ENCODE measurements at regions not wholly inside any gene's neighbourhood (a gene's known extent, or its start where the extent isn't known, plus 50 kb on each side); places are given as distances from the start of the nearest gene placed in this dataset.

- DNase-seq (ENCODE audit: low read depth), result no peak
Observed at GRCh38 chr14:80146941-80147340, 64.4 kb downstream of the DIO2 start.

- no peak for DNase-seq (ENCODE audit: low read depth)
Observed at GRCh38 chr14:80136358-80136757, 74.9 kb downstream of the DIO2 start.

- no peak for DNase-seq (ENCODE audit: low read depth)
Observed at GRCh38 chr14:80135305-80136088, 75.8 kb downstream of the DIO2 start.

GRCh38 chr14:80134321-80134720 is 77.0 kb downstream of the DIO2 start:
- no peak for DNase-seq (ENCODE audit: low read depth)

GRCh38 chr14:80133457-80133856 is 77.8 kb downstream of the DIO2 start:
- no peak for DNase-seq (ENCODE audit: low read depth)

GRCh38 chr14:80127466-80127865 is 83.8 kb downstream of the DIO2 start:
- DNase-seq (ENCODE audit: low read depth), result no peak

GRCh38 chr14:80124794-80125193 is 86.5 kb downstream of the DIO2 start:
- DNase-seq (ENCODE audit: low read depth), result no peak

GRCh38 chr14:80117876-80118275 is 93.4 kb downstream of the DIO2 start:
- DNase-seq (ENCODE audit: low read depth), result no peak

GRCh38 chr14:80116157-80116556 is 95.1 kb downstream of the DIO2 start:
- no peak for DNase-seq (ENCODE audit: low read depth)

GRCh38 chr14:80110721-80111120 is 100.6 kb downstream of the DIO2 start:
- DNase-seq (ENCODE audit: low read depth), result no peak

- DNase-seq (ENCODE audit: low read depth), result no peak
Observed at GRCh38 chr14:80109055-80109454, 102.2 kb downstream of the DIO2 start.

GRCh38 chr14:80108430-80108829 is 102.9 kb downstream of the DIO2 start:
- no peak for DNase-seq (ENCODE audit: low read depth)

- DNase-seq (ENCODE audit: low read depth), result no peak
Observed at GRCh38 chr14:80105488-80105994, 105.8 kb downstream of the DIO2 start.

GRCh38 chr14:80101835-80102234 is 109.5 kb downstream of the DIO2 start:
- DNase-seq (ENCODE audit: low read depth), result no peak

GRCh38 chr14:80100681-80101080 is 110.6 kb downstream of the DIO2 start:
- no peak for DNase-seq (ENCODE audit: low read depth)

- peak; percentile 18 for DNase-seq (ENCODE audit: low read depth)
Observed at GRCh38 chr14:80095623-80096022, 115.7 kb downstream of the DIO2 start.

GRCh38 chr14:80087411-80087810 is 123.9 kb downstream of the DIO2 start:
- DNase-seq (ENCODE audit: low read depth), result no peak

- DNase-seq (ENCODE audit: low read depth), result no peak
Observed at GRCh38 chr14:80084196-80084595, 127.1 kb downstream of the DIO2 start.

GRCh38 chr14:80080601-80081000 is 130.7 kb downstream of the DIO2 start:
- no peak for DNase-seq (ENCODE audit: low read depth)

GRCh38 chr14:80078501-80078900 is 132.8 kb downstream of the DIO2 start:
- DNase-seq (ENCODE audit: low read depth), result no peak

- no peak for DNase-seq (ENCODE audit: low read depth)
Observed at GRCh38 chr14:80077262-80077661, 134.0 kb downstream of the DIO2 start.

GRCh38 chr14:80074900-80075574 is 136.3 kb downstream of the DIO2 start:
- no peak for DNase-seq (ENCODE audit: low read depth)

GRCh38 chr14:80059041-80059440 is 152.3 kb downstream of the DIO2 start:
- DNase-seq (ENCODE audit: low read depth), result no peak

- DNase-seq (ENCODE audit: low read depth), result no peak
Observed at GRCh38 chr14:80056497-80056801, 154.9 kb downstream of the DIO2 start.
